ENCODE measurements at regions not wholly inside any gene's neighbourhood (a gene's known extent, or its start where the extent isn't known, plus 50 kb on each side); places are given as distances from the start of the nearest gene placed in this dataset.

GRCh38 chr20:23150304-23151007, 64.3 kb upstream of the CD93 start:
- Histone ChIP-seq H3K9me3 (ENCODE audit: low read depth, low read length) (no peaks in the 10 kb centered on the region), H3K27ac (no peak overlapping the region), H3K4me3 (no peak overlapping the region), H3K36me3 (ENCODE audit: insufficient read depth, low read length) (no peaks in the 10 kb centered on the region), H3K9ac (ENCODE audit: insufficient read length) (no peak overlapping the region)
- DNase-seq (ENCODE audit: low read depth, low spot score) = no peak
- TF ChIP-seq POLR2AphosphoS5 (IDR thresholded peaks at IDR 0.05; ENCODE audit: borderline replicate concordance, low read depth, low read length) (no peak), FOXP2 (optimal IDR thresholded peaks at IDR 0.05; ENCODE audit: control extremely low read depth, extremely low read length, insufficient read depth) (no peak)

- no peak overlapping the region for H3K4me3 ChIP-seq
- H3K27ac ChIP-seq = no peak overlapping the region
- H3K36me3 ChIP-seq (ENCODE audit: insufficient read depth, low read length) = no peaks in the 10 kb centered on the region
- H3K9me3 ChIP-seq (ENCODE audit: low read depth, low read length) = no peaks in the 10 kb centered on the region
- TF ChIP-seq EZH2 (IDR thresholded peaks at IDR 0.05) = no peak
- DNase-seq (ENCODE audit: low read depth, low spot score) = no peak
- no peak overlapping the region for H3K9ac ChIP-seq (ENCODE audit: insufficient read length)
These were observed 63.6 kb upstream of the CD93 start for GRCh38 chr20:23149623-23150279.

- Histone ChIP-seq H3K4me3 (no peak overlapping the region), H3K9me3 (ENCODE audit: low read depth, low read length) (no peaks in the 10 kb centered on the region), H3K9ac (ENCODE audit: insufficient read length) (no peak overlapping the region), H3K27ac (no peak overlapping the region), H3K36me3 (ENCODE audit: insufficient read depth, low read length) (no peaks in the 10 kb centered on the region)
- DNase-seq (ENCODE audit: low read depth, low spot score) = no peak
- no peak for TF ChIP-seq EZH2 (IDR thresholded peaks at IDR 0.05)
These were observed 62.8 kb upstream of the CD93 start for GRCh38 chr20:23148731-23149570.

- Histone ChIP-seq H3K36me3 (ENCODE audit: insufficient read depth, low read length) (no peaks in the 10 kb centered on the region), H3K9ac (ENCODE audit: insufficient read length) (no peak overlapping the region), H3K4me3 (no peak overlapping the region), H3K9me3 (ENCODE audit: low read depth, low read length) (no peaks in the 10 kb centered on the region), H3K27ac (no peak overlapping the region)
- DNase-seq (ENCODE audit: low read depth, low spot score) = no peak
- no peak for TF ChIP-seq EZH2 (IDR thresholded peaks at IDR 0.05)
- no peak for TF ChIP-seq POLR2AphosphoS5 (IDR thresholded peaks at IDR 0.05; ENCODE audit: borderline replicate concordance, low read depth, low read length)
- TF ChIP-seq FOXP2 (optimal IDR thresholded peaks at IDR 0.05; ENCODE audit: control extremely low read depth, extremely low read length, insufficient read depth) = no peak
These were observed 62.0 kb upstream of the CD93 start for GRCh38 chr20:23147964-23148730.

GRCh38 chr20:23147647-23147963, 61.5 kb upstream of the CD93 start:
- DNase-seq (ENCODE audit: low read depth, low spot score) = no peak
- TF ChIP-seq FOXP2 (optimal IDR thresholded peaks at IDR 0.05; ENCODE audit: control extremely low read depth, extremely low read length, insufficient read depth) = no peak
- TF ChIP-seq EZH2 (IDR thresholded peaks at IDR 0.05) = no peak
- TF ChIP-seq POLR2AphosphoS5 (IDR thresholded peaks at IDR 0.05; ENCODE audit: borderline replicate concordance, low read depth, low read length) = no peak
- Histone ChIP-seq H3K9ac (ENCODE audit: insufficient read length) (no peak overlapping the region), H3K9me3 (ENCODE audit: low read depth, low read length) (no peaks in the 10 kb centered on the region), H3K27ac (no peak overlapping the region), H3K36me3 (ENCODE audit: insufficient read depth, low read length) (no peaks in the 10 kb centered on the region), H3K4me3 (no peak overlapping the region)

GRCh38 chr20:23146857-23147637, 60.9 kb upstream of the CD93 start:
- Histone ChIP-seq H3K4me3 (no peak overlapping the region), H3K9ac (ENCODE audit: insufficient read length) (no peak overlapping the region), H3K36me3 (ENCODE audit: insufficient read depth, low read length) (no peaks in the 10 kb centered on the region), H3K9me3 (ENCODE audit: low read depth, low read length) (no peaks in the 10 kb centered on the region), H3K27ac (no peak overlapping the region)
- DNase-seq (ENCODE audit: low read depth, low spot score) = no peak
- no peak for TF ChIP-seq FOXP2 (optimal IDR thresholded peaks at IDR 0.05; ENCODE audit: control extremely low read depth, extremely low read length, insufficient read depth)

- H3K9ac ChIP-seq (ENCODE audit: insufficient read length) = no peak overlapping the region
These were observed 60.1 kb upstream of the CD93 start for GRCh38 chr20:23146181-23146580.

GRCh38 chr20:23145281-23145700, 59.2 kb upstream of the CD93 start:
- no peak for DNase-seq (ENCODE audit: low read depth, low spot score)
- no peak overlapping the region for H3K4me3 ChIP-seq
- no peaks in the 10 kb centered on the region for H3K36me3 ChIP-seq (ENCODE audit: insufficient read depth, low read length)
- no peaks in the 10 kb centered on the region for H3K9me3 ChIP-seq (ENCODE audit: low read depth, low read length)
- no peak overlapping the region for H3K9ac ChIP-seq (ENCODE audit: insufficient read length)
- no peak for TF ChIP-seq FOXP2 (optimal IDR thresholded peaks at IDR 0.05; ENCODE audit: control extremely low read depth, extremely low read length, insufficient read depth)
- no peak for TF ChIP-seq EZH2 (IDR thresholded peaks at IDR 0.05)
- no peak for TF ChIP-seq POLR2AphosphoS5 (IDR thresholded peaks at IDR 0.05; ENCODE audit: borderline replicate concordance, low read depth, low read length)
- H3K27ac ChIP-seq = no peak overlapping the region

More at GRCh38 chr20:23146181-23146580, 60.1 kb upstream of the CD93 start:
- no peak for DNase-seq (ENCODE audit: low read depth, low spot score)
- TF ChIP-seq FOXP2 (optimal IDR thresholded peaks at IDR 0.05; ENCODE audit: control extremely low read depth, extremely low read length, insufficient read depth) (no peak), EZH2 (IDR thresholded peaks at IDR 0.05) (no peak), POLR2AphosphoS5 (IDR thresholded peaks at IDR 0.05; ENCODE audit: borderline replicate concordance, low read depth, low read length) (no peak)
- no peak overlapping the region for H3K4me3 ChIP-seq
- H3K36me3 ChIP-seq (ENCODE audit: insufficient read depth, low read length) = no peaks in the 10 kb centered on the region
- no peaks in the 10 kb centered on the region for H3K9me3 ChIP-seq (ENCODE audit: low read depth, low read length)
- no peak overlapping the region for H3K27ac ChIP-seq

Data from SK-N-MC (cell line).